ENCODE measurements at regions not wholly inside any gene's neighbourhood (a gene's known extent, or its start where the extent isn't known, plus 50 kb on each side); places are given as distances from the start of the nearest gene placed in this dataset.

GRCh38 chr15:79740561-79740960 is 156.3 kb downstream of the MTHFS start:
- TF ChIP-seq CTCF (IDR thresholded peaks at IDR 0.05; ENCODE audit: insufficient read depth, low read depth, low read length) (no peak), EZH2 (IDR thresholded peaks at IDR 0.05; ENCODE audit: insufficient read depth, low read length) (no peak)
